Coronary artery (tissue), 2 donors: ENCODE measurements at regions not wholly inside any gene's neighbourhood (a gene's known extent, or its start where the extent isn't known, plus 50 kb on each side); places are given as distances from the start of the nearest gene placed in this dataset.

ENCODE experiments used
- DNase-seq: peaks from one replicate; pipeline ENCODE4 v3.0.0-alpha.2; 2017; ENCODE audit warnings: low spot score
- H3K27ac ChIP-seq, 2 donors: fragments of 200-600 bp; sonication (generic); one replicate each; pipeline ENCODE4 v1.5.1; 2016 to 2019
- H3K4me3 ChIP-seq: fragments of 200-600 bp; sonication (generic); 2 replicates; pipeline ENCODE4 v1.5.1; 2016; ENCODE audit warnings: mild to moderate bottlenecking, moderate library complexity
- TF ChIP-seq, protein P1 (sequence below): fragments of 200-600 bp; sonication (generic); IDR thresholded peaks from one replicate; pipeline ENCODE4 v1.5.1; 2019; ENCODE audit warnings: antibody characterized with exemption

DNA sequence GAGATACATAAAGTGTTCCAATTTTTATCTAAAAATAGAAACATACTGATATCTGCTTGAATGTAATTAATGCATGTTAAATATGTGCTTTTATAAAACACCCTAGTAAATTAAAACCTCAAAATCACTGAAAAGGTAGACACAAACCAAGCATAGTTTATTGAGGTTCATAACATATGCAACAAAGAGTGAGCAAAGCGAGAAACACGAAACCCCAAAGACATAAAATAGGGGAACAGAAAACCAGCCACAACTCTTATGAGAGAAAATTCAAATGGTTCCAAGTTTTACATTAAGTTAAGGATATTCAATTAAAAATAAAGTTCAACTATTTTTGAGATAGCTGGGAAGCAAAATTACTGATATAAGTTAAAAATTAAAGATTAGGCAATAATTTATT lies 336.4 kb upstream of the AGA start:
- no peak overlapping the region for H3K4me3 ChIP-seq
- no peak for DNase-seq
- H3K27ac ChIP-seq = no peak overlapping the region
- TF ChIP-seq, protein P1, sequence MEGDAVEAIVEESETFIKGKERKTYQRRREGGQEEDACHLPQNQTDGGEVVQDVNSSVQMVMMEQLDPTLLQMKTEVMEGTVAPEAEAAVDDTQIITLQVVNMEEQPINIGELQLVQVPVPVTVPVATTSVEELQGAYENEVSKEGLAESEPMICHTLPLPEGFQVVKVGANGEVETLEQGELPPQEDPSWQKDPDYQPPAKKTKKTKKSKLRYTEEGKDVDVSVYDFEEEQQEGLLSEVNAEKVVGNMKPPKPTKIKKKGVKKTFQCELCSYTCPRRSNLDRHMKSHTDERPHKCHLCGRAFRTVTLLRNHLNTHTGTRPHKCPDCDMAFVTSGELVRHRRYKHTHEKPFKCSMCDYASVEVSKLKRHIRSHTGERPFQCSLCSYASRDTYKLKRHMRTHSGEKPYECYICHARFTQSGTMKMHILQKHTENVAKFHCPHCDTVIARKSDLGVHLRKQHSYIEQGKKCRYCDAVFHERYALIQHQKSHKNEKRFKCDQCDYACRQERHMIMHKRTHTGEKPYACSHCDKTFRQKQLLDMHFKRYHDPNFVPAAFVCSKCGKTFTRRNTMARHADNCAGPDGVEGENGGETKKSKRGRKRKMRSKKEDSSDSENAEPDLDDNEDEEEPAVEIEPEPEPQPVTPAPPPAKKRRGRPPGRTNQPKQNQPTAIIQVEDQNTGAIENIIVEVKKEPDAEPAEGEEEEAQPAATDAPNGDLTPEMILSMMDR = no peak

DNA sequence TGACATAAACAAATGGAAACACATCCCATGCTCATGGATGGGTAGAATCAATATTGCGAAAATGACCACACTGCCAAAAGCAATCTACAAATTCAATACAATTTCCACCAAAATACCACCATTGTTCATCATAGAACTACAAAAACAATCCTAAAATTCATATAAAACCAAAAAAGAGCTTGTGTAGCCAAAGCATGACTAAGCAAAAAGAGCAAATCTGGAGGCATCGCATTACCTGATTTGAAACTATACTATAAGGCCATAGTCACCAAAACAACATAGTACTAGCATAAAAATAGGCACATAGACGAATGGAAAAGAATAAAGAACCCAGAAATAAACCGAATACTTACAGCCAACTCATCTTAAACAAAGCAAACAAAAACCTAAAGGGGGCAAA lies 342.8 kb upstream of the AGA start:
- TF ChIP-seq, protein P1 = no peak
- Histone ChIP-seq H3K27ac (no peak overlapping the region), H3K4me3 (no peak overlapping the region)
- no peak for DNase-seq

DNA sequence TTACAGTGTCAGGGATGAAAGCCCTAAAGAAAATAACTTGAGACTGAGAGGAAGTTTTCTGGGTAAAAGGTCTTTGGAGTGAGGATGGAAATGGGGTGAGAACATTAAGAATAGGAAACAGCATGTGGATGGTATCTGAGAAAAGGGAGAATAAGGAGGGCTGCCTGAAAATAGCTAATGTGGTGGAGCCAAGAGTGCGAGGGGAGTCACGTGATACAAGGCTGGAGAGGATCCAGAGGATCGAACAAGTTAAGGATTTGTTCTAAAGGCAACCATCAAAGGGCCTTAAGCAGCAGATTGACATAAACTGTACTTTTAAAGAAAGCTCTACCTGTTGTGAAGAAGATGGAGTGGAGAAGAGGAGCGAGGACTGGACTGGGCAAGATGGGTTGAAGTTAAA lies 347.4 kb upstream of the AGA start:
- no peak for DNase-seq
- TF ChIP-seq, protein P1 = no peak
- H3K4me3 ChIP-seq = no peak overlapping the region
- H3K27ac ChIP-seq = no peak overlapping the region

DNA sequence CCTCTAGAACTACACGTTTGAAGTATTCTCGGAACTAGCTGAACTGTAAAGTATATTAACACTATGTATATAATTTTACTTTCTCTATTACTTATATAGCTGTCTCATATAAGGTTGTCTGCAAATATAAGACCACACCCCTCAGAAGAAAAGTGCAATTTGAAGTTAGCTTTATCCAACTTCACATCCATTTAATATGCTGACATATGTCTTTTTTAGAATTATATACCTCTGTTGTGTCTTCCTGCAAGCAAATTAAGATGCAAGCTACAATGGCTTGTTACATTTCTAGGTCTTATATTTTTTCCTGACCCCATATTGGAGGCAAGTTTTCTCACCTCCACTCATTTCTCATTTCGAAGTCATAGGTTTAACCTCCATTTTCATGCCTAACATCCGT lies 349.0 kb upstream of the AGA start:
- Histone ChIP-seq H3K27ac (no peak overlapping the region), H3K4me3 (no peak overlapping the region)
- DNase-seq = no peak
- TF ChIP-seq, protein P1 = no peak

DNA sequence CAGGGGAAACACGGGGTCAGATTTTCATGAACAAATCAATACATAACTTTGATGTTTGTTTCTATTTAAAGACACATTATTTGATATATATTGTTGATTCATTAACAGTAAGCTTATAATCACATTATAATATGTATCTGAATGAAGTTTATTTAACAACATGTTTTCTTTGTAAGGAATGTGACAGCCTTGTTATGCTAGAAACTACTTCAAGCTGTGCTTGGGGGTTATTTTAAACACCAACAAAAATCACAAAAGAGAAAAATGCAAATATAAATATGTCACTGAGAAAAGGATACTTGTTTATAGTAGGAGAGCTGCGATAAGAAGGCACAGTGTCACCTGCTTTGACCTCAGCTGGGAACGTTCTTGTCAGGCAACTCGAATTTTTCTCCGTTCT lies 354.6 kb upstream of the AGA start:
- TF ChIP-seq, protein P1 = no peak
- no peak for DNase-seq
- Histone ChIP-seq H3K4me3 (no peak overlapping the region), H3K27ac (no peak overlapping the region)

DNA sequence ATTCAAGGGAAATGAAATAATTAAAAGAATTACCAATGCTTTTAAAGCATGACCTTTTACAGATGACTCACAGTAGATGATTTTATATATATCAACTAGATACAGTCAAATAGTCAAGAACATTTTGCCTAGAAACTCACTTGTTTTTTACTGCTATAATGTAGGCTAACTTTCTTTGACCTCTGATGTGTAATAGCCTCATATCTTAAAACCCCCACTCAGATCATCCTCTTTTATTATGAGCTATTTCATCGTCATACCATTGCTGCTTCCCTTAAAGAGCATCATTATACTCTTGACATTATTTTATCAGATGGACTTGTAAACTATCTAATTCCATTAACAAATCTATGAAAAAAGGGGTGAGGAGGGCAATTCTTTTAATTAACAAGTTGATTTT lies 355.9 kb upstream of the AGA start:
- Histone ChIP-seq H3K27ac (no peak overlapping the region), H3K4me3 (no peak overlapping the region)
- DNase-seq = no peak
- TF ChIP-seq, protein P1 = no peak

DNA sequence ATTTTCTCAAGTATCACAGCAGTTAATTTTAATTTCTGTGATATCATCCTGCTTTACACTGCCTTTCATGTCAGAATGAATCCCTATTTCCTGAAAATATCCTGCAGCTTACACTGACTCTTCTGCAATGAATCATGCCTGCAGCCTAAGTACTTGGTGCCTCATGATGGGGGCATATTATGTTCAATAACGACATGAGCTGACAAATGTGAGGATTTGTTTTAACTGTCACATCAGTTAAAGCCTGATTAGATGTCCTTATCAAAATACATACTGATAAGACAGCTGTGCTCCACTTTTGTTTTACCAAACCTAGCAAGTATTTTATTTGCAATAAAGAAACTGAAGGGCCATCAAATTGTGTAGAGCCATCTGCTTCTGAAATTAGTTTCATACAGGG lies 359.9 kb upstream of the AGA start:
- TF ChIP-seq, protein P1 = no peak
- no peak overlapping the region for H3K4me3 ChIP-seq
- no peak overlapping the region for H3K27ac ChIP-seq
- DNase-seq = no peak
